ENCODE measurements at regions not wholly inside any gene's neighbourhood (a gene's known extent, or its start where the extent isn't known, plus 50 kb on each side); places are given as distances from the start of the nearest gene placed in this dataset.

GRCh38 chr13:108402850-108403249, 133.3 kb downstream of the TNFSF13B start:
- Histone ChIP-seq H3K9me2 (ENCODE audit: insufficient read depth) (no peaks in the 10 kb centered on the region), H3K9me3 (ENCODE audit: control insufficient read depth in 1 of 2, insufficient read depth in 1 of 2, low read depth in 1 of 2, low read length in 2 of 2) (no peaks in the 10 kb centered on the region), H3K4me3 (replicated peaks in 1 of 2; ENCODE audit: low read depth in 1 of 2, low read length in 2 of 2) (no peak overlapping the region), H3K4me2 (ENCODE audit: low read length) (no peak overlapping the region), H3K27me3 (ENCODE audit: insufficient read depth, low read length) (peaks cover 20% of the 10 kb centered on the region; the same call in 1 of the 2 replicates), H3K36me3 (ENCODE audit: control insufficient read depth in 1 of 2, insufficient read depth in 2 of 2, low read length in 2 of 2) (no peaks in the 10 kb centered on the region), H3K4me1 (ENCODE audit: control insufficient read depth in 1 of 2, insufficient read depth in 2 of 2, low read length in 2 of 2) (no peaks in the 10 kb centered on the region), H3K27ac (ENCODE audit: low read depth, low read length) (no peak overlapping the region), H3K9ac (ENCODE audit: low read length) (no peak overlapping the region), H4K20me1 (ENCODE audit: insufficient read depth) (no peaks in the 10 kb centered on the region), H2AFZ (ENCODE audit: low read depth, low read length, poor library complexity, severe bottlenecking) (no peak overlapping the region), H3K79me2 (ENCODE audit: insufficient read depth, low read length) (no peaks in the 10 kb centered on the region)
- no peak for DNase-seq (ENCODE audit: low read depth, low spot score)
- ChIA-PET POLR2A (no interaction called here), RAD21 (ENCODE audit: low non-redundant PET in 1 of 2, low total read pairs in 2 of 2, uncharacterized antibody in 2 of 2, unreplicated experiment in 2 of 2) (no interaction called here), CTCF (no interaction called here)
- intact Hi-C loops (cut with micrococcal nuclease) = no loop called here
- ATAC-seq = no peak
- BruUV-seq (replicated peaks) = no TSS peak
- no peak for TF ChIP-seq SIN3A (IDR thresholded peaks at IDR 0.05; ENCODE audit: low read depth)
- TF ChIP-seq JUND (IDR thresholded peaks at IDR 0.05) = no peak
- TF ChIP-seq ELF1 (IDR thresholded peaks at IDR 0.05; ENCODE audit: borderline replicate concordance, low read depth) = no peak
- no peak for TF ChIP-seq CEBPB (IDR thresholded peaks at IDR 0.05; ENCODE audit: low read depth)
- no peak for TF ChIP-seq EGR1 (IDR thresholded peaks at IDR 0.05; ENCODE audit: low read depth)
- TF ChIP-seq EZH2 (IDR thresholded peaks at IDR 0.05) = no peak
- TF ChIP-seq SRF (IDR thresholded peaks at IDR 0.05; ENCODE audit: low read depth) = no peak
- no peak for TF ChIP-seq CBX3 (IDR thresholded peaks at IDR 0.05; ENCODE audit: low read depth)
- no peak for TF ChIP-seq YY1 (IDR thresholded peaks at IDR 0.05; ENCODE audit: extremely low read depth, insufficient replicate concordance, low read depth, low read length)
- no peak for TF ChIP-seq ZBTB33 (IDR thresholded peaks at IDR 0.05; ENCODE audit: extremely low read depth, insufficient replicate concordance, low read length)
- TF ChIP-seq CTCF (IDR thresholded peaks at IDR 0.05 in 2 of 3, conservative IDR thresholded peaks at IDR 0.05 in 1 of 3; ENCODE audit: borderline replicate concordance in 1 of 3, insufficient read depth in 1 of 3, low read depth in 2 of 3, low read length in 2 of 3) = no peak
- TF ChIP-seq POLR2AphosphoS5 (IDR thresholded peaks at IDR 0.05; ENCODE audit: low read depth, low read length) = no peak

All from HCT116 (cell line).